ENCODE measurements at regions not wholly inside any gene's neighbourhood (a gene's known extent, or its start where the extent isn't known, plus 50 kb on each side); places are given as distances from the start of the nearest gene placed in this dataset.

DNA sequence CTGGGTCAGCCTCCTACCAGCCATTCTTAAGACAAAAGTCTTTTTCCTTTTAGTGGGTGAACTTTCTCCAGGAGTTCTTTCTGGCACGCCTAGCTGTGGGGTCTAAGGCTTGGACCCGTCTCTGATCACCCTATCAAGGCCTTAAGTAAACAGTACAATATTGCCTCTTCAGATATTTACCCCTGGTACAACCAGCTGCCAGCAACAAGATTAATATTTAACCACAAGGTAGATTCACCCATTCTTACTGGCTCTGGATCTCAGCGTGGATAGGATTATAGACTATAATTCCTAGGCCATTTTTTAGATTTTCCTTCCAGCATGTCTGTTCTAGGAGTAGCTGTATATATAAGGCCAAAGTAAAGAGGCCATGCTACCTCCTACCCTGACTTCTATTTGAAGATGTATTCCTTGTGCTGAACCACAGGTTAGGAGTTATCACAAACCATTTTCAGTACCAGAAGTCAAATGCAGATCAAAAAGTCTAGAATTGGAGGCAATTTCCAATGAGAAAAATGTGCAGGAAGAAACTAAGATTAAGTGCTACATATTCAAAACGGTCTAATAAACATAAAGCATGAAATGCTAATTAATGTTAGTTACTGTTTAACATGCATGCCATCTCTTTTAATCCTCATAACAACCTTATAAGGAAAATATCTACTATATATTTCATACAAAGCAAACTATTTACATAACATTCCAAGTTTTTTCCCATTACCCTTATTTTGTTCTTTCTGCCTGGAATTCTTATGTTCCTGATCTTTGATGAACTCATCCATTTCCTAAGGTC, 110.0 kb upstream of the SYN3 start (continued):
- TF ChIP-seq, protein P1, sequence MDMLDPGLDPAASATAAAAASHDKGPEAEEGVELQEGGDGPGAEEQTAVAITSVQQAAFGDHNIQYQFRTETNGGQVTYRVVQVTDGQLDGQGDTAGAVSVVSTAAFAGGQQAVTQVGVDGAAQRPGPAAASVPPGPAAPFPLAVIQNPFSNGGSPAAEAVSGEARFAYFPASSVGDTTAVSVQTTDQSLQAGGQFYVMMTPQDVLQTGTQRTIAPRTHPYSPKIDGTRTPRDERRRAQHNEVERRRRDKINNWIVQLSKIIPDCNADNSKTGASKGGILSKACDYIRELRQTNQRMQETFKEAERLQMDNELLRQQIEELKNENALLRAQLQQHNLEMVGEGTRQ (IDR thresholded peaks at IDR 0.05; ENCODE audit: borderline replicate concordance, low read depth, low read length), result no peak
- no peak for TF ChIP-seq EZH2 (IDR thresholded peaks at IDR 0.05; ENCODE audit: borderline replicate concordance, control insufficient read depth, low read depth, low read length)

DNA sequence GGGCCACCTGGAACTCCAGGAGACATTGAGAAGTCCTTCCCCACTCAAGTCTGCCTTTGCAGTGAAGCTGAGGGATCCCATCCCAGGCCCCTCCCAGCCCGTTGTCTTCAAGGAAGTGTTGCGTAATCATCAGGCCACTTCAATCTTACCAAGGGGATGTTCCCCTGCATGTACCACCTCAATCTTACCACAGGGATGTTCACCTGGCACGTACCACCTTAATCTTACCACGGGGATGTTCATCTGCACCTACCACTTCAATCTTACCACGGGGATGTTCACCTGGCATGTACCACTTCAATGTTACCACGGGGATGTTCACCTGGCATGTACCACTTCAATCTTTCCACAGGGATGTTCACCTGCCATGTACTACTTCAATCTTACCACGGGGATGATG, 108.0 kb upstream of the SYN3 start:
- ATAC-seq (no peak), FAIRE-seq (no peak)
- WGBS (ENCODE audit: insufficient coverage, insufficient replicate concordance, low lambda C conversion rate, missing lambda C conversion rate), result 15% methylated on average over 7 of the region's 7 CpGs

More for the DNA sequence above, 108.0 kb upstream of the SYN3 start:
- TF ChIP-seq BHLHE40 (IDR thresholded peaks at IDR 0.05; ENCODE audit: borderline replicate concordance in 1 of 2, low read depth in 2 of 2, low read length in 1 of 2) (no peak), CEBPB (IDR thresholded peaks at IDR 0.05; ENCODE audit: borderline replicate concordance in 1 of 2, low read depth in 2 of 2, low read length in 2 of 2) (peak in 1 of 2 experiments; percentile 20; a peak in 1 of 4 replicates), NFIC (IDR thresholded peaks at IDR 0.05; ENCODE audit: low read depth, low read length) (no peak), KLF5 (IDR thresholded peaks at IDR 0.05; ENCODE audit: partially characterized antibody) (no peak)
- TF ChIP-seq, protein P2, sequence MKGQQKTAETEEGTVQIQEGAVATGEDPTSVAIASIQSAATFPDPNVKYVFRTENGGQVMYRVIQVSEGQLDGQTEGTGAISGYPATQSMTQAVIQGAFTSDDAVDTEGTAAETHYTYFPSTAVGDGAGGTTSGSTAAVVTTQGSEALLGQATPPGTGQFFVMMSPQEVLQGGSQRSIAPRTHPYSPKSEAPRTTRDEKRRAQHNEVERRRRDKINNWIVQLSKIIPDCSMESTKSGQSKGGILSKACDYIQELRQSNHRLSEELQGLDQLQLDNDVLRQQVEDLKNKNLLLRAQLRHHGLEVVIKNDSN (IDR thresholded peaks at IDR 0.05; ENCODE audit: borderline replicate concordance, extremely low read length, insufficient read depth, low read depth, low read length), result no peak
- no peaks in the 10 kb centered on the region for H4K20me1 ChIP-seq (ENCODE audit: control insufficient read depth, insufficient read depth)
- H3K4me2 ChIP-seq (ENCODE audit: control insufficient read depth, insufficient read depth), result no peak overlapping the region
- no peak overlapping the region for H3K9ac ChIP-seq (ENCODE audit: control insufficient read depth, insufficient read depth, low read length)
- no peak for DNase-seq (ENCODE audit: low read depth, low spot score)
- H3K36me3 ChIP-seq (ENCODE audit: control insufficient read depth in 2 of 2, insufficient read depth in 2 of 2, low read length in 1 of 2), result no peaks in the 10 kb centered on the region
- H3K9me3 ChIP-seq (replicated peaks; ENCODE audit: control insufficient read depth, insufficient read depth, low read length), result no peaks in the 10 kb centered on the region
- no peaks in the 10 kb centered on the region for H3K79me2 ChIP-seq (ENCODE audit: control insufficient read depth, insufficient read depth, low read length)
- no peaks in the 10 kb centered on the region for H3K4me1 ChIP-seq (ENCODE audit: control insufficient read depth, insufficient read depth, low read length)
- intact Hi-C loops (cut with micrococcal nuclease; ENCODE audit: unreplicated experiment) (no loop called here), in situ Hi-C loops (cut with MboI) (no loop called here)
- ChIA-PET RAD21 (ENCODE audit: unreplicated experiment) (no interaction called here), CTCF (no interaction called here), SMC1A (ENCODE audit: uncharacterized antibody, unreplicated experiment) (no interaction called here), POLR2A (no interaction called here)
- no peak overlapping the region for H3K27ac ChIP-seq (ENCODE audit: control insufficient read depth, insufficient read depth)
- no peak overlapping the region for H3K4me3 ChIP-seq
- H3K27me3 ChIP-seq (replicated peaks in 1 of 2; ENCODE audit: control insufficient read depth in 2 of 2, insufficient read depth in 2 of 2, low read length in 1 of 2), result no peaks in the 10 kb centered on the region; a peak in 1 of 4 replicates
- BruUV-seq (replicated peaks), result no TSS peak
- H2AFZ ChIP-seq (ENCODE audit: control insufficient read depth, low read depth, low read length), result no peak overlapping the region
